BLaER1 treated with 17β-estradiol and CSF1 and Interleukin-3, amounts not matched to agents 10 nM and 100 nM (cell line): ENCODE measurements at regions not wholly inside any gene's neighbourhood (a gene's known extent, or its start where the extent isn't known, plus 50 kb on each side); places are given as distances from the start of the nearest gene placed in this dataset.

Experiments
- H3K27ac ChIP-seq, 11 experiments: shearing (Covaris generic); formaldehyde crosslinking; 2 replicates each; pipeline ENCODE4 v1.8.1; 2022
- H3K27me3 ChIP-seq, 11 experiments: shearing (Covaris generic); formaldehyde crosslinking; 2 replicates each; pipeline ENCODE4 v1.8.1; 2022
- H3K36me3 ChIP-seq, 11 experiments: shearing (Covaris generic); formaldehyde crosslinking; 2 replicates each; pipeline ENCODE4 v1.8.1; 2022
- H3K4me1 ChIP-seq, 10 experiments: shearing (Covaris generic); formaldehyde crosslinking; 2 replicates each; pipeline ENCODE4 v1.8.1; 2022
- H3K4me2 ChIP-seq, 11 experiments: shearing (Covaris generic); formaldehyde crosslinking; 2 replicates each; pipeline ENCODE4 v1.8.1; 2022
- H3K4me3 ChIP-seq, 10 experiments: shearing (Covaris generic); formaldehyde crosslinking; 2 replicates each; pipeline ENCODE4 v1.8.1; 2022
- H3K9ac ChIP-seq, 11 experiments: shearing (Covaris generic); formaldehyde crosslinking; 2 replicates each; pipeline ENCODE4 v1.8.1; 2022
- H3K9me3 ChIP-seq, 11 experiments: shearing (Covaris generic); formaldehyde crosslinking; replicated peaks in 1 of 11; 2 replicates each; pipeline ENCODE4 v1.8.1; 2022
- H4K20me1 ChIP-seq, 11 experiments: shearing (Covaris generic); formaldehyde crosslinking; 2 replicates each; pipeline ENCODE4 v1.8.1; 2022
- Cebpa-rat ChIP-seq, 11 experiments: shearing (Covaris generic); IDR thresholded peaks; 2 replicates each; pipeline ENCODE4 v1.8.1; 2022

- Histone ChIP-seq H3K4me1 (peaks cover 62 to 100% (median 83%) of the 10 kb centered on the region in 10 experiments), H3K27me3 (peaks cover 0 to 41% (median 37%) of the 10 kb centered on the region in 11 experiments; a peak in 18 of 22 replicates), H3K27ac (peak overlapping the region in 9 of 11 experiments; percentile 83 to 96 (median 90); a peak in 14 of 22 replicates), H3K36me3 (no peaks in the 10 kb centered on the region), H3K4me2 (peak overlapping the region in 9 of 11 experiments; percentile 23 to 95 (median 86); a peak in 17 of 22 replicates), H3K4me3 (no peak overlapping the region), H3K9ac (peak overlapping the region in 3 of 11 experiments; percentile 61 to 80 (median 76); a peak in 5 of 22 replicates), H3K9me3 (no peaks in the 10 kb centered on the region), H4K20me1 (no peaks in the 10 kb centered on the region; a peak in 2 of 22 replicates)
- TF ChIP-seq Cebpa-rat (IDR thresholded peaks at IDR 0.05): no peak
Measured at GRCh38 chr2:64854773-64855237, 134.4 kb upstream of the SLC1A4 start.

- Histone ChIP-seq H3K27me3 (peaks cover 0 to 70% (median 67%) of the 10 kb centered on the region in 11 experiments; a peak in 18 of 22 replicates), H3K9ac (peak overlapping the region; percentile 9 to 89 (median 51); a peak in 19 of 22 replicates), H3K4me3 (peak overlapping the region in 2 of 10 experiments; percentile 20 to 25; a peak in 3 of 20 replicates), H3K4me1 (peaks cover 64 to 100% (median 85%) of the 10 kb centered on the region in 10 experiments), H3K27ac (peak overlapping the region in 10 of 11 experiments; percentile 1 to 98 (median 82); a peak in 19 of 22 replicates), H3K4me2 (peak overlapping the region; percentile 73 to 99 (median 94)), H3K36me3 (no peaks in the 10 kb centered on the region), H3K9me3 (peaks cover 0 to 8% (median 7%) of the 10 kb centered on the region in 11 experiments; a peak in 17 of 22 replicates), H4K20me1 (no peaks in the 10 kb centered on the region; a peak in 2 of 22 replicates)
- TF ChIP-seq Cebpa-rat (IDR thresholded peaks at IDR 0.05): no peak
Measured at GRCh38 chr2:64857581-64858471, 131.4 kb upstream of the SLC1A4 start.

GRCh38 chr2:64858541-64859311 lies 130.5 kb upstream of the SLC1A4 start:
- peak overlapping the region; percentile 73 to 99 (median 94) for H3K4me2 ChIP-seq
- peak overlapping the region in 10 of 11 experiments; percentile 23 to 89 (median 72); a peak in 18 of 22 replicates for H3K9ac ChIP-seq
- no peaks in the 10 kb centered on the region for H3K36me3 ChIP-seq
- H3K27ac ChIP-seq: peak overlapping the region in 10 of 11 experiments; percentile 4 to 98 (median 82); a peak in 19 of 22 replicates
- H4K20me1 ChIP-seq: no peaks in the 10 kb centered on the region; a peak in 2 of 22 replicates
- peaks cover 64 to 100% (median 85%) of the 10 kb centered on the region in 10 experiments for H3K4me1 ChIP-seq
- H3K4me3 ChIP-seq: peak overlapping the region in 8 of 10 experiments; percentile 47 to 63 (median 53); a peak in 16 of 20 replicates
- TF ChIP-seq Cebpa-rat (IDR thresholded peaks at IDR 0.05): no peak
- H3K9me3 ChIP-seq: peaks cover 0 to 12% (median 9%) of the 10 kb centered on the region in 11 experiments; a peak in 17 of 22 replicates
- peaks cover 0 to 72% (median 67%) of the 10 kb centered on the region in 11 experiments; a peak in 18 of 22 replicates for H3K27me3 ChIP-seq

- Histone ChIP-seq H3K9me3 (peaks cover 0 to 12% (median 9%) of the 10 kb centered on the region in 11 experiments; a peak in 17 of 22 replicates), H3K9ac (peak overlapping the region; percentile 61 to 89 (median 70)), H3K4me3 (peak overlapping the region; percentile 37 to 63 (median 52)), H3K27ac (peak overlapping the region; percentile 57 to 98 (median 81); a peak in 20 of 22 replicates), H3K4me2 (peak overlapping the region; percentile 73 to 99 (median 94)), H4K20me1 (no peaks in the 10 kb centered on the region; a peak in 2 of 22 replicates), H3K36me3 (no peaks in the 10 kb centered on the region), H3K4me1 (peaks cover 66 to 100% (median 85%) of the 10 kb centered on the region in 10 experiments), H3K27me3 (peaks cover 0 to 72% (median 67%) of the 10 kb centered on the region in 11 experiments; a peak in 18 of 22 replicates)
- TF ChIP-seq Cebpa-rat (IDR thresholded peaks at IDR 0.05): 0 out of 22 replicates have a peak, but pooled peaks of 1 of the 11 experiments have one; percentile 2
Measured at GRCh38 chr2:64859312-64860212, 129.6 kb upstream of the SLC1A4 start.

- Histone ChIP-seq H3K4me3 (peak overlapping the region; percentile 37 to 63 (median 52); a peak in 19 of 20 replicates), H3K27ac (peak overlapping the region; percentile 57 to 98 (median 81); a peak in 20 of 22 replicates), H3K9ac (peak overlapping the region in 9 of 11 experiments; percentile 10 to 89 (median 75); a peak in 15 of 22 replicates), H3K9me3 (peaks cover 0 to 12% (median 9%) of the 10 kb centered on the region in 11 experiments; a peak in 17 of 22 replicates), H3K4me2 (peak overlapping the region; percentile 73 to 99 (median 94)), H3K36me3 (no peaks in the 10 kb centered on the region), H3K27me3 (peaks cover 0 to 72% (median 67%) of the 10 kb centered on the region in 11 experiments; a peak in 18 of 22 replicates), H4K20me1 (no peaks in the 10 kb centered on the region; a peak in 2 of 22 replicates), H3K4me1 (peaks cover 65 to 96% (median 81%) of the 10 kb centered on the region in 10 experiments)
- no peak for TF ChIP-seq Cebpa-rat (IDR thresholded peaks at IDR 0.05)
Measured at GRCh38 chr2:64860276-64860885, 128.8 kb upstream of the SLC1A4 start.

GRCh38 chr2:64860936-64861335 lies 128.3 kb upstream of the SLC1A4 start:
- H3K4me2 ChIP-seq: peak overlapping the region; percentile 73 to 99 (median 94); a peak in 20 of 22 replicates
- peaks cover 0 to 71% (median 66%) of the 10 kb centered on the region in 11 experiments; a peak in 18 of 22 replicates for H3K27me3 ChIP-seq
- no peaks in the 10 kb centered on the region for H3K36me3 ChIP-seq
- H3K4me3 ChIP-seq: 0 out of 20 replicates have a peak overlapping the region, but pooled peaks of 1 of the 10 experiments have one; percentile 57
- peaks cover 0 to 12% (median 9%) of the 10 kb centered on the region in 11 experiments; a peak in 17 of 22 replicates for H3K9me3 ChIP-seq
- H3K4me1 ChIP-seq: peaks cover 65 to 90% (median 82%) of the 10 kb centered on the region in 10 experiments
- H3K27ac ChIP-seq: peak overlapping the region in 6 of 11 experiments; percentile 81 to 98 (median 87); a peak in 8 of 22 replicates
- H3K9ac ChIP-seq: peak overlapping the region in 2 of 11 experiments; percentile 85 to 89; a peak in 4 of 22 replicates
- TF ChIP-seq Cebpa-rat (IDR thresholded peaks at IDR 0.05): no peak
- no peaks in the 10 kb centered on the region; a peak in 2 of 22 replicates for H4K20me1 ChIP-seq
